ENCODE measurements at regions not wholly inside any gene's neighbourhood (a gene's known extent, or its start where the extent isn't known, plus 50 kb on each side); places are given as distances from the start of the nearest gene placed in this dataset.

DNA sequence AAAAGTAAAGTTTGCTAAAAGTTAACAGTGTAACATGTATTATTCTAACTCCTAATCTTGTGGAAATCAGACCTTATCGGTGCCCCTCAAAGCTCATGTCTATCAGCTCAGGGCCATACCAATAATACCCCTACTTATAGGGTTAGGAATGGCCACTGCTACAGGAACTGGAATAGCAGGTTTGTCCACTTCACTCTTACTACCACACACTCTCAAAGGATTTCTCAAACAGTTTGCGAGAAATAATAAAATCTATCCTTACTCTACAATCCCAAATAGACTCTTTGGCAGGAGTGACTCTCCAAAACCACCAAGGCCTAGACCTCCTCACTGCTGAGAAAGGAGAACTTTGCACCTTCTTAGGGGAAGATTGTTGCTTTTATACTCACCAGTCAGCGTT is 1677.7 kb downstream of the OLFM4 start:
- TF ChIP-seq POLR2A (IDR thresholded peaks at IDR 0.05; ENCODE audit: low read depth, low read length): no peak
- TF ChIP-seq POLR2AphosphoS5 (IDR thresholded peaks at IDR 0.05; ENCODE audit: low read depth, low read length): no peak
- TF ChIP-seq TAF1 (IDR thresholded peaks at IDR 0.05; ENCODE audit: low read depth, low read length): no peak
- no peak for TF ChIP-seq POU2F2 (IDR thresholded peaks at IDR 0.05; ENCODE audit: low read depth, low read length)
- no peak for TF ChIP-seq SPI1 (IDR thresholded peaks at IDR 0.05; ENCODE audit: low read depth, low read length)
- no peak for TF ChIP-seq PAX5 (IDR thresholded peaks at IDR 0.05; ENCODE audit: insufficient read depth, low read length, severe bottlenecking)
